Activated CD4-positive, alpha-beta T cell treated with anti-CD3 and anti-CD28 coated beads for 4 hours (primary cell): ENCODE measurements at regions not wholly inside any gene's neighbourhood (a gene's known extent, or its start where the extent isn't known, plus 50 kb on each side); places are given as distances from the start of the nearest gene placed in this dataset.
A peak's percentile ranks its signal among the peaks of the same experiment; 100 is the strongest.

ENCODE experiments used
- DNase-seq, 2 donors: peaks; one replicate each; pipeline ENCODE4 v3.0.0-alpha.2; 2020

DNA sequence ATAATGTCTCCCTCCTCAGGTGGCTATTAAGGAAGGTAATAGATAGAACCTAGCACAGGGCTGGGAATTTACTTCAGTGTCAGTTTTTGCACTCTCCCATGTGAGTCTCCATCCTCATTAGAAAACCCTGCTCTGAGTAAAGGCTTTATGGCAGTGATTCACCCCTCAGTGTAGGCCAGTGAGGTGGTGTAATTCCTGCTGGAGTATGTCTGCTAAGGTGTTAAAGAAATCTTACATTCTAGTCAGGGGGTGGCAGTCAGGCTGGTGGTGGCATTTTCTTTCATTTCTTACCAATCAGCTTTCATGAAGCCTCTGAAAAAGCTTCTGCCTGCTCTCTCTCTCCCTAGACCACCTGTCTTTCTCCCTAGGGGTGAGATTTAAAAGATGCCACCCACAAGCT, 138.8 kb upstream of the CCL2 start:
- no peak for DNase-seq

DNA sequence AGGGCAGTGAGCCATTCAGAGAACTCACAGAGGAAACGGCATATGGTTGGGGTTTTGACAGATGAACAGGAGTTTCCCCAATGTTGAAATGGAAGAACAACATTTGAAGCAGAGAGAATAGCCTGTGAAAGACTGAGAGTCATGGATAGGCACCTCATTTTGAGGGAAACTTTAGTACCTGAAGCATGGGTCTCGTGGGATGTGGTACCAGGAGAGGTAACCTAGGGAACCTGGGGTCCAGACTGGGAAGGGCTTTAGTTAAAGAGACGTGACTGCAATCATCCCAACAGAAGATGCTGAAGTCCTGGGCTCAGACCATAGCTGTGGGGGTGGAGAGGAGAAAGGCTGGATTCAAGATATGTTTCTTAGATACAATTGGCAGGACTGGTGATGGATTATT, 137.8 kb upstream of the CCL2 start:
- no peak for DNase-seq

DNA sequence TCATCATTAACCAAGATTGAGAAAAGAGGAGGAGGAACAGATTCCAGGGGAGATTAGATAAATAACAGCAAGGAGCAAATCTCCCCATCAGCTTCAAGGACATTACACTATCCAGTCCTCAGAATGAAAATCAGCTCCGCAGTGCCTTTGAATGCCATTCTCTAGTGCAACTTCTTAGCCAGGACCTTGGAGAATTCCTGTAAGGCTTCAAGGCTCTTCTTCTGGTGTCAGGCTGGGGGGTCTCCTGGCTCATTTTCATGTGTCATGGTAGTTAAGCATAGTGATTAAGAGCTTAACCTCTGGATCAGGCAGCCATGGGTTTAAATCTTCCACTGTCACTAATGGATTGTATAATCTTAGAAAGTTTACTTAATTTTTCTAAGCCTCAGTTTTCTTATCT, 137.3 kb upstream of the CCL2 start:
- DNase-seq, result no peak

DNA sequence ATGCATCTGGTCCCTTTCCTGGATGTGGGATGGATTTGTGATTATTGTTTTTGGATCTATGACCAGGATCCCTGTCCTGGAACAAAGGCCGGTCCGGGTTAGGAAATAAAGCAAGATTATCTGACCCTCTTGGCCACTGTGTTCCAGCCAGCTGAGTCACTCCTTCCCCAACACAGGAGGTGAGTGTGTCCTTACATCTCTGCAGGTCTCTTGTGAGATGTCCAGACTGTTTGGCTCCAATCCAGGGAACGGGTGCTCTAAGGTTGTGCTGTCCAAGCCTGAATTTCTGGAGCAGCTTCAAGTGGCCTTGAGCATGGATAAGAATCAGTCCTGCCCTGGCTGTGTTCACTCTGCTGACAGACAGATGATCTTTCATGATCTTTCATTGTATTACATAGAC, 136.5 kb upstream of the CCL2 start:
- DNase-seq, result no peak

DNA sequence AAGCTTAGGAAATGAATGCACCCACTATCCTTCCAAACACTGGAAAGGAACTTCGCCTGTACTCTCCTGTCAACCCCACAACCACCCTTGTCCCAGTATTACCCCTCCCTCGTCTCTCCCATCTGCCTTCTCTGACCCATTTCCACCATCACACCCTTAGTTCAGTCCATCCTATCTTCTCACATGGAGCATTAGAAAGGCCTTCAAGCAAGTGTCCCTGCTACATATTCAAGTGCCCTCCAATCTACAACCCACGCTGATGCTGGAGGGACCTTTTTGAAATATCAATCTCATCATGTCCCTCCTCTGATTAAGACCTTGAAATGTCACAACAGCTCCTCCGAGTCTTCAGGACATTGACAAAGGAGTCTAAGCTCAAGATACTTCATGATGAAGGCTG, 133.8 kb upstream of the CCL2 start:
- DNase-seq, result no peak

DNA sequence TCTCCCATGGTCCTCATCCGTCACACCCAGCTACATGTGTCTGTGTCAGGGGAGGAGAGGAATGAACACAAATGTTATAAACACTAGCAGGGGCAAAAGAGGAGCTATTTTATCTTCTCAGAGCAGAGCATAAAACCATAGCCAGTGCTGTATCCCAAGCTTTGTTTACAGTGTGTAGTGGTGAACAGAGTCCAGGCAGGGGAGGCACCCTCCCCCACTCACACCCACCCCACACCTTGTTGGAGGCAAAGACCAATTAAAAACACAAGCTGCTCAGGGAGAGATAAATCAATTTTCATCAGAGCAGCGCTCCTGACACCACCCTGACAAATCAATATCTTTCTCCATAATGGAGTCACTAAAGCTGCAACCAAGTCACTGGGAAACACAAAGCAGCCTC, 132.6 kb upstream of the CCL2 start:
- DNase-seq, result no peak

DNA sequence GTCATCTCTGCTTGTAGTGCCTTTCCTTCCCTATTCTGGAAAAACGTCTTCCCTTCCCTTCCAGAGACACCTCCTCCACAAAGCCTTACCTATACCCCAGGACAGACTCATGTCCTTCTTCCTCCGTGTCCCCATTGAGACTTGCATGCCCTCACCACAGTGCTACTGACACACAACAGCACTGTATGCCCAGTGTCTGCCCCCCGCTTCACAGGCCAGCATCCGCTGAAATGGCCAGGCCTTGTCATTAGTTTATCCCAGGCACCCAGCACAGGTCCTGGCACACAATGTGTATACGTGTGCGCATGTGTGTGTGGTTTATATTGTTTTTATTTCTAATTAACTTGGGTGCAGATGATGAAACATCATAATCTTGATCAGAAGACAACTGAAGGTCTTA, 130.1 kb upstream of the CCL2 start:
- no peak for DNase-seq

DNA sequence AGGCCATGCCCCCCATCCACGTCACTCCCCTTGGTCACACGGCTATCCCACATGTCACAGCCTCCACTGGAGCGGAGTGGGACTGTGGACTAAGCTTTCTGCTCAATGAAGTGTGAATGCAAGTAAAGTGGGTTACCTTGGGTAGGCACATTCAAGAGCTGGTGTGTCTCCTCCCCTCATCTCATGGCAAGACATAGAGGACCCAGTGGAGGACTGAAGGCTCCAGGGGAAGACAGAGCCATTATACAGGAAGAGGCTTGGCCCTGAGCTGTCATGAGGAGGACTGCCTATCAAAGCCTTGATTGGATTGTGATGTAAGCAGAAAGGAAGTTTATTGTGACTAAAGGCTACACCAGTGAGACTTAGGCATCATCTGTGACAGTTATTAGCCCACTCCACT, 129.2 kb upstream of the CCL2 start:
- DNase-seq, result no peak

DNA sequence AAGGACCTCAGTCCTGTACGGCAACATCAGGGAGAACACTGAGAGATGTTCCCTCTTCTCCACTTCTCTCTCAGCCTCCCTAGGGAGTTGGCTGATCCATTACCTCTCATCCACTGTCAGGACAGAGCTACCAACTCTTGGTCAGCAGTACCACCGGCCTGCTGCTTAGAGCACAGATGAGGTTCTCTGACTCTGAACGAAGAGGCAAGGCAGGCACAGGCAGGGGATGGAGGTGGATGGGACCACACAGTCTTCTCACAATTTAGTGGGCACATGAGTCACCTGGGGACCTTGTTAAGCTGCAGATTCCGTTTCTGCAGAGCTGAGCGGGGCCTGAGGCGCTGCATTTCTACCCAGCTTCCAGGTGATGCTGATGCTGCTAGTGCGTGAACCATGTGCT, 128.6 kb upstream of the CCL2 start:
- no peak for DNase-seq

DNA sequence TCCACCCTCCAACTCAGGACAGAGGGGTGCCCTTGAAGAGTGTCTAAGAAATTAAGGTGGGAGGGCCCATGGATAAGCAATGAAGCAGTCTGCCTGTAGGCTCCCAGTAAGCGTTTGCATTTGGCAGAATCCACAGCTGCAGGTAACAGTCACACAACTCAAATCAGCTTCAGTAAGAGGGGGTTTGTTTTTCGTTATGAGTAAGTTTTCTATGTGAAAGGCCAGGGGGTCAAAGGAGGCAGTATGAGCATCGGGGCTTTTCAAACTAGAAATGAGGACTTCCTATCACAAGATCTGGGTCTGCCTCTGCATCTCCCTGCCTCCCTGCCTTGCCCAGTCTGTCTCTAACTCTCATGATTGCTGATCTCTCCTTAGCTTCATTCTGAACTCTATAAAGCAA, 128.1 kb upstream of the CCL2 start:
- DNase-seq, result no peak

DNA sequence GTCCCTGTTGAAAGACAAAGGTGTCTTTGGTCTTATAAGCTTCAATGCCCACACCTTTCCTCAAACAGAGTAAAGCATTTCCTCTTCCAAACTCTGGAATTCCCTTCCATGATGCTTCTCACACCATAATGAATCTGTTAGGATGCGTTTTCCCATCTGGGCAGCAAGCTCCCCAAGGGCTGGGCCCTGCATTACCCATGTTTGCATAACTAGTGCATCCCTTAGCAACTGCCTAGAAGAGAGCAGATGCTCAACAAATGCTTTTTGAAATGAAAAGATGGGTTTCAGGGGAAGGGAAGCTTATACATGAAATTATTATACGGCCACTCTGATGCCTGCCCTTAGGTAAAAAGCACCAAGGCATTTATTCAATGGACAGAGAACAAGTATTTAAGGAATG, 124.5 kb upstream of the CCL2 start:
- no peak for DNase-seq

DNA sequence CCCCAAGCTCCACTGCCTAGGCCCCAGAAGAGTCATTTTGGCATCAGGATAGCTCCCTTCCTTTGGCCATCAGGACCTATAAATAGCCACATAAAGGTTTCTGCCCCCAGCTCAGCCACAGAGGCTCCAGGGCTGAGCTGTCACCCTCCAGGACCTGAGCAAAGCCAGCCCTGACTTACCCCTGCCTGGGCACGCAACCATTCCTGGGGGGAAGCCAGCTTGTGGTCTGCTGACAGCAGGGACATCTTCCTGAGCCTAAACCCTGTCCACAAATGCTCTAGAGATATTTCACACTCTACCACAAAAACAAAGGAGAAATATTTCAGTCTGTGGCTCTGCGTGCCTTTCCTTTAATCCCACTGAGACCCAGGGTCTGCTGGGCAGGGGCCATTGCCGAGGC, 123.7 kb upstream of the CCL2 start:
- no peak for DNase-seq

DNA sequence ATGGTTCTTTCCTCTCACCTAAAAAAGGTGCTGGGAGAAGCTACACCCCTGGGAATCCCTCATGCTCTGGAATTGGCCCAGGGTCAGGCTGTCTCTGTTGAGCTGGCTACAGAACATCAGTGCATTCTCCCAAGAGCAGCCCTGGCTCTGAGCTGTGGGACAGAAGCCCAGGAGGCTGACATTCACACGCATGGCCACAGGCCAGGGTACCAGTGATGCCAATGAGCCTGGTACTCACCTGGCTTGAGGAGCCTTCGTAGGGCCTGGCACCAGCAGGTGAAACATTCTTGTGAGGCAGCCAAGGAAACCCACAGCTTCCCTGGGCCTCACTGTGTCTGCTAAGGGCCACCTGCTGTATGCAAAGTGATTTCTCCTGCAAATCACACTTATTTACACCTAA, 121.7 kb upstream of the CCL2 start:
- no peak for DNase-seq

DNA sequence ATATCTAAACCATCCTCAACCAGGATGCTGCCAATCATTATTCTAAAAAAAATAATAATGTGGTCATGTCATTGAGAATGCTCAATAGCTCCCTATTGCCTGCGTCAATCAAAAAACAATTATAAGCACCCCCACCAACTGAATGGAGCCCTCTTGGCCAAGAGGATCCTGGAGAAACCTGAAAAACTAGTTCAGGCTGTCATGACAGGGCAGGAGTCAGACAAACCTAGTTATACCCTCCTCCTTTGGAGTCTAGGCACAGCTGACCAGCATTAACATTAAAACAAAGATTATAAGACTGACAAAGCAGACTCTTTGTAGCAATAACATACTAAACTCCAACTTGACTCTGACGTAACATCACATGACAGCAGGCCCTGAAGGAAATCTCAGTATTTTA, 119.2 kb upstream of the CCL2 start:
- no peak for DNase-seq

DNA sequence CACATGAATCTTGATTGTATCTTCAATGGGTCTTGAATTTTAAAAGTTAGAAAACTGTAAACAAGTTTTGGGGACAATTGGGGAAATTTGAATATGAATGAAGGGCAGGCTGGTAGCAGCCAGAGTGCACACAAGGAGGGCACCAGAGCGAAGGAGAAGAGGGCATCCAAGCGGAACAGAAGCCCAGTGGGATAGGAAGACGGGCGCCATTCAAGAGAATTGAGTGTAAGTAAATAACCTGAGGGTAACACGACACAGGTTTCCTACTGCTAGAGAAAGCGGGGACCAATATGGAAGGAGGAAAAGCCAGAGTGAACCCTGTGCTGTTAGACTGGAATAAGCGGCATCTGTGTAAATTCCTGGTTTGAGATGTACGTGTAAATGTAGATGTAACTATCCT, 115.1 kb upstream of the CCL2 start:
- no peak for DNase-seq

DNA sequence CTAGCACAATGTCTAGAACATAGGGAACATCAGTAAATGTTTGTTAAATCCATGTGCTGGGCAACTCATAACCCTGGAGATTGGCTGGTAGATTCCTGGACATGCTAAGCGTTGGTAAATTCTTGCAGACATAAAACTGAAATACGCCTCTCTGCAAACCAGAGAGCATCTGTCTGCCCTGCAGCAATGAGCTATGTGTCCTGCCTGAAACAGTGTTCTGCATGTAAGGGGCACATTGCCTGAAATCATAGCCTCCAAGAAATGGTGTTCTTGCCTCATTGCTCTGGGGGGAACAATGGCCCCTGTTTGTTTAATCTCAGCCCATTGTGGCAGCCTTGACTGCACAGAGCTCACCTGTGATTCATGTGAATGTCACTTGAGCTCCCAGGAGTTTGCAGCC, 113.5 kb upstream of the CCL2 start:
- no peak for DNase-seq

DNA sequence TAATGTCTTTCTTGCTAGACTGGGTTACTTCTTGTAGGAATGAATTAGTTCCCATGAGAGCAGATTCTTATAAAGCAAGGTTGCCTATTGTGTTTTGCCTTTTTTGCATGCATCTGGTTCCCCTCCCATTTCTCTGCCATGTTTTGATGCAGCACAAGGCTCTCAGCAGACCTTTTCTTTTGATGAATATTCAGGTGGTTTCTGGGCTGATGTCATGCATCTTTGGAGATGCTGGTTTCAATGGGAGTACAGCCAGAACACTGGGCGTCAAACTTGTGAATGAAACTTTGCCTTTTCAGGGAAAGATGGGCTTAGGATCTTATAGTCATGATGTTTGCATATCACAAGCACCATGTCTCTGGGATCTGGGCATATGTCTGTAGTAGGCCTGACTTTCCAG, 111.7 kb upstream of the CCL2 start:
- no peak for DNase-seq

DNA sequence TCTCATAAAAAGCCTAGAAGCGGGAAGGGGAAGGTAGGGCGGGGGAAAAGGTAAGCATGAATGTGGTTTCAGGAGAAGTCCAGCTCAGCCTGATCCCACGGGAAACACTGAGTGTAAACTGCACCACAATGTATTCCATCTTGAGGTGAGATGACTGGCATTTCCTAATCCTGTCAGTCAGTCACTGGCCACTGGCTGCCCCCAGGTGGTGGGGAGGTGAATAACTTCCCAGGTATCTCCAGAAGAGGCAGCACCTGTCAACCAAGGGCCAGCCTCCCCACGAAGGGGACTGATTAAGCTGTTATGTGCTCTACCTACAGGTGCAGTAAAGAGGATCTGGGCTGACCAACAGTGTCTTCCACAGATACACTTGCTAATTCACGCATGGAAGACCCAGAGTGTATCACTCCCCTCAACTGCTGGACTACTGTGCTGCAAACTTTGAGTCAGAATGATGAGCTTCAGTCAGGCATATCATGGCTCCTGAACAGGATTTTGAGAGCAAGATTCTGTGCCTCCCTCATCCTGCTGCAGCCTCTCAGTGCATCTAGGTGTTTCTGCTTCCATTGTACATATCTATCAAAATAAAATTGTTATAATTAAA, 108.5 kb upstream of the CCL2 start:
- DNase-seq, result peak; percentile 3 to 34

DNA sequence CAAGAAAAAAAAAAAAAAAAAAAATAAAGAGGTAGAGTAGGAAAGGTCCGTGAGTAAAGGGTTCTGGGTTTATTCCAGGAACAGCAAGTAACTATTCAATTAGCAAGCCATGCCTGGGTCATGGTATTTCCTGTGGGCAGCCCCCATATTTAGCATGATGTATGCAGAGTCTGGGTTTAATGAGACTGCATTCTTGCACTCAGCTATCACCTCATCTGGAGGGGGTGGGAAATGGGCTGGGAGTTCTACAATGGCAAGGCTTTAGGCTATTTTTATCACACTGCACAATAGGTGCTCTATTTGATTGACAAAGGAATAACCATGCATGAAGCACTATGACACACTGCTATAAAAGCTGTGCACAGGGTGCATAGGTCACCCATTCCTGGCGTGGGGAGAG, 104.0 kb upstream of the CCL2 start:
- DNase-seq, result no peak

DNA sequence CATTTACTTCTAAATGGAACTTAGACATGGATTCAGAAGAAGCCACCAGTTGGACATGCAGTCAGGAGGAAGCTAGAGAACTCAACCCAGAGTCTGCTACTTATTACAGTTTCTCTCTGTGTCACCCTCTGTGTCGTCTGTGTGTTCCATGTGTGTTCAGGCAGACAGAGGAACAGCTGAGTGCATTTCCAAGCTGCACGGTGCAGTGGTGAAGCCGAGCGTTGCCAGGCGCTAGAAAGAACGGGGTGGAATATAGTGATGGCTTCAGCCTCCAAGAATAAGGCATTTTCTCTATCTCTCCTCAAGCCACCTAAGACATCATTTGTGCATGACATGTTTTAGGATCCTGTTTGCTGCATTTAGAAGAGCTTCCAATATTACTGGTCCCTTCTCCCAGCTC, 101.1 kb upstream of the CCL2 start:
- DNase-seq, result no peak

DNA sequence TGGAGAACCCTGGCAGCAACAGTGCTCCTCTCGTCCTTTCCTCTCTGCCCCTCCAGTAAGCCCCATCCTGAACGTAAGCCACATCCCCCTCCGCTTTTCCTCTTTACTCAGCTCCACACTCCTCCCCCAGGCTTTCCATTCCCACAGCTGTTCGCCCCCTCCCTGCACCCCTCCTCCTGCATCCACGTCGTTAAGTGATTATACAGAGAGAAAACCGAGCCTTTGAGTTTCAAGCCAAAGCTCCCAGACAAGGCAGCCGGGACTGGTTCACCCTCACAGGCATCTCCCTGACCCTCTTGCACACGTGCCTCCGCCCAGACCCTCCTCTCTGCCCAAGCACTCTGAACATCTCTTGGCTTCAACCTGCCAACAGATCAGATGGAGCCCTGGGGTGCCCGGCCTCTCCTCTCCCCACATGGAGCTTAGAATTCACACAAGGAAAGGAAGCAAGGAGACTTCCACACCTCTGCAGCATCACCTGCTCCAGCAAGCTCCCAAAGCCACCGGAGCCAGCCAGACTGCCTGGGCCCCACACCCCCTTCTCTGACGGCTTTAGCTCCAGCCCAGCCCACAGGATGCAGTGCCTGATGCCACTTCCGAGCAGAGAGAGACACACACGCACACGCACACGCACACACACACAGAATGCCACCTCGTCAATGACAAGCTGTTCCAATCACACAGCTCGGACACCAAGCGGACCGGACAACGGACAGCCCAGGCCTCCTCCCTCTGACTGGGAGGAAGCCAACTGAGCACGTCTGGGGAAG, 99.9 kb upstream of the CCL2 start:
- no peak for DNase-seq

DNA sequence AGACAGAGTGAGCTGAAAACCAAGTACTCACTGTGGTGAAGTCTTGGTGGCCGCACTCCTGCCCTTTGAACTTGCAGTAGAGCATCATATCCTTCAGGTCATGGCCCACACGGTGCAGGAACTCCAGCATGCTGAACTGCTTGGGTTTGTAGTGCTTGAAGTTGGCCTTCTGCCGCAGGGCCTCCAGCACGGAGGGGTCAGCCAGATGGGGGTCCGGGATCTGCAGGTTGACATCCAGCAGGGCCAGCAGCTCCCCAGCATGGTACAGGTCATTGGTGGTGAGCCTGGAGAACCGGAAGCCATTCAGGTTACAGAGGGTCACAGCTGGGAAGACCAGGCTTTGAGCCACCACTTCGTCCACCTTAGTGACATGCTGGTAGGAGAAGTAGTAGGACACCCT, 99.1 kb upstream of the CCL2 start:
- DNase-seq, result no peak

DNA sequence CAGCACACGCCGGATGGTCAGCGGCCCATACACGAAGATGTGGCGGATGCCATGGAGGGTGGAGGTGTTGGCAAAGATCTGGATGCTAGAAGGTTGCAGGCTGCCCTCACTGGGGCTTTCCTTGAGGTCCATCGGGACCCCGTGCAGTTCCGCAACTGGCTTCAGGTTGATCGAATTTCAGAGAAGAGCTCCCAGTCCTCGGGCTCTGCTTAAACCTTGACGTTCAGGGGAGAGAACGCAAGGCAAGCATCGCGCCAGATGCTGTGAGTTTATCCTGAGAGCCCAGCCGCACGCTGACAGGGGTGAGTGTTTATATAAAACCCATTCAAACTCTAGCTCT, 98.7 kb upstream of the CCL2 start:
- DNase-seq, result no peak

DNA sequence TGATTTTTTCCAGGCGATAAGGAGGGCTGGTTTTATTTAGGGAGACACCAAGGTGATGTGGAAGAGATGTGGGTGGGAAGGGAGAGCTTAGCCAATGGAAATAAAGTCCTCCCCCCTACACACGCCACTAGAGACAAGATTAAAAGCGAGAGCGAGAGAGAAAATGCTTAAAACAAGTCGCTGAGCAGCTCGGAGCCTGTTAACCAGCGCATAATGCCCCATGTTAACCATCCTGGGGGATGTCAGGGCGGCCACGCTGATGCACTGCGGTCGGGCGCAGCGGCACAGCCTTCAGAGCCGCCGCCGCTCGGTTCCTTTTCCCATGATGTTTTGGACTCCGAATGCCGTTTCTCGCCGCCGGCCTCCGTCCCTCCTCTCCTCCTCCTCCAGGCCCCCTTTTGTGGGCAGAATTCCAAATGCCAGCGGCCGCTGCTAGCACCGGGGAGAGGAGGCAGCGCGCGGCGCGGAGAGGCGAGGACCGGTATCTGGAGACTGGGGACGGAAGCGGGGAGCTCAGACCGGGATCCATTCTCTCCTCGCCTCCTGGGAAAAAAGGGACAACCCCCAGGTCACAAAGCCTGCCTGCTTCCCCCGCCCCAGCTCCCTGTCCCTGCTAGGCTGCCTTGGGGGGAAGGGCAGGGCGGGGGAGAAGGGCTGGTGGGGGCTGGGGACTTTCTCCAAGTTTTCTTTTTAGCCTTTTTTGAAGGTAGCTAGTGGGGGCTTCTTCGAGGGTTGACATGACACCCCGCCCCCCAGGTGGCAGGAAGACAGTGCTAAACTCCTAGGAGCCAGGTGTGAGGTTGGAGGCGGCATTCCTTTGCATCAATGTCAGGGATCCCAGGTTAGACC, 98.1 kb upstream of the CCL2 start:
- DNase-seq, result no peak
